ENCODE measurements at regions not wholly inside any gene's neighbourhood (a gene's known extent, or its start where the extent isn't known, plus 50 kb on each side); places are given as distances from the start of the nearest gene placed in this dataset.

GRCh38 chr5:27548484-27548883 lies 510.1 kb upstream of the CDH9 start:
- H3K4me1 ChIP-seq (ENCODE audit: low read depth, poor library complexity, severe bottlenecking) = peaks cover 8% of the 10 kb centered on the region
- H3K27ac ChIP-seq = no peak overlapping the region
- H2AFZ ChIP-seq (ENCODE audit: low read depth) = no peak overlapping the region

GRCh38 chr5:27535031-27535557 lies 496.7 kb upstream of the CDH9 start:
- no peak overlapping the region for H2AFZ ChIP-seq (ENCODE audit: low read depth)
- H3K9ac ChIP-seq = no peak overlapping the region
- no peaks in the 10 kb centered on the region for H3K27me3 ChIP-seq (ENCODE audit: insufficient read depth, low read depth)
- no peaks in the 10 kb centered on the region for H3K4me1 ChIP-seq (ENCODE audit: low read depth, poor library complexity, severe bottlenecking)
- no peaks in the 10 kb centered on the region for H4K20me1 ChIP-seq (ENCODE audit: insufficient read depth)
- no peak overlapping the region for H3K4me3 ChIP-seq (IDR thresholded peaks at IDR 0.05; ENCODE audit: insufficient read depth, low read depth, low read length)
- no peaks in the 10 kb centered on the region for H3K36me3 ChIP-seq (ENCODE audit: insufficient read depth)
- H3K4me2 ChIP-seq = no peak overlapping the region
- no peaks in the 10 kb centered on the region for H3K79me2 ChIP-seq (ENCODE audit: insufficient read depth, low read depth)
- TF ChIP-seq CTCF (conservative IDR thresholded peaks at IDR 0.05; ENCODE audit: low read depth, low read length) = no peak
- H3K27ac ChIP-seq = no peak overlapping the region

More at GRCh38 chr5:27548484-27548883, 510.1 kb upstream of the CDH9 start:
- Histone ChIP-seq H3K79me2 (ENCODE audit: insufficient read depth, low read depth) (no peaks in the 10 kb centered on the region), H3K36me3 (ENCODE audit: insufficient read depth) (no peaks in the 10 kb centered on the region), H3K9ac (no peak overlapping the region), H3K4me3 (IDR thresholded peaks at IDR 0.05; ENCODE audit: insufficient read depth, low read depth, low read length) (no peak overlapping the region), H3K27me3 (ENCODE audit: insufficient read depth, low read depth) (no peaks in the 10 kb centered on the region), H3K4me2 (no peak overlapping the region), H4K20me1 (ENCODE audit: insufficient read depth) (no peaks in the 10 kb centered on the region)
- TF ChIP-seq CTCF (conservative IDR thresholded peaks at IDR 0.05; ENCODE audit: low read depth, low read length) = no peak

- no peak overlapping the region for H3K4me3 ChIP-seq (IDR thresholded peaks at IDR 0.05; ENCODE audit: insufficient read depth, low read depth, low read length)
- no peak overlapping the region for H3K9ac ChIP-seq
- H3K79me2 ChIP-seq (ENCODE audit: insufficient read depth, low read depth) = no peaks in the 10 kb centered on the region
- H3K36me3 ChIP-seq (ENCODE audit: insufficient read depth) = no peaks in the 10 kb centered on the region
- no peaks in the 10 kb centered on the region for H3K4me1 ChIP-seq (ENCODE audit: low read depth, poor library complexity, severe bottlenecking)
- no peak overlapping the region for H3K27ac ChIP-seq
- no peaks in the 10 kb centered on the region for H4K20me1 ChIP-seq (ENCODE audit: insufficient read depth)
- no peak for TF ChIP-seq CTCF (conservative IDR thresholded peaks at IDR 0.05; ENCODE audit: low read depth, low read length)
- H3K4me2 ChIP-seq = no peak overlapping the region
- H3K27me3 ChIP-seq (ENCODE audit: insufficient read depth, low read depth) = no peaks in the 10 kb centered on the region
- H2AFZ ChIP-seq (ENCODE audit: low read depth) = no peak overlapping the region
These were observed 493.9 kb upstream of the CDH9 start for GRCh38 chr5:27532305-27532704.

- Histone ChIP-seq H4K20me1 (ENCODE audit: insufficient read depth) (no peaks in the 10 kb centered on the region), H3K4me2 (no peak overlapping the region), H3K36me3 (ENCODE audit: insufficient read depth) (no peaks in the 10 kb centered on the region), H3K27ac (no peak overlapping the region), H3K4me1 (ENCODE audit: low read depth, poor library complexity, severe bottlenecking) (no peaks in the 10 kb centered on the region), H3K79me2 (ENCODE audit: insufficient read depth, low read depth) (no peaks in the 10 kb centered on the region), H3K4me3 (IDR thresholded peaks at IDR 0.05; ENCODE audit: insufficient read depth, low read depth, low read length) (no peak overlapping the region), H3K9ac (no peak overlapping the region), H2AFZ (ENCODE audit: low read depth) (no peak overlapping the region), H3K27me3 (ENCODE audit: insufficient read depth, low read depth) (no peaks in the 10 kb centered on the region)
- TF ChIP-seq CTCF (conservative IDR thresholded peaks at IDR 0.05; ENCODE audit: low read depth, low read length) = no peak
These were observed 486.1 kb upstream of the CDH9 start for GRCh38 chr5:27524515-27524914.
